HEK293T (cell line): ENCODE measurements at regions not wholly inside any gene's neighbourhood (a gene's known extent, or its start where the extent isn't known, plus 50 kb on each side); places are given as distances from the start of the nearest gene placed in this dataset.

ENCODE experiments used
- ARNT ChIP-seq: fragments of 450-650 bp; IDR thresholded peaks from 2 replicates; pipeline ENCODE4 v1.6.1; 2017; ENCODE audit warnings: mild to moderate bottlenecking
- ZNF384 ChIP-seq: fragments of 450-650 bp; IDR thresholded peaks from 2 replicates; pipeline ENCODE4 v1.6.1; 2016

DNA sequence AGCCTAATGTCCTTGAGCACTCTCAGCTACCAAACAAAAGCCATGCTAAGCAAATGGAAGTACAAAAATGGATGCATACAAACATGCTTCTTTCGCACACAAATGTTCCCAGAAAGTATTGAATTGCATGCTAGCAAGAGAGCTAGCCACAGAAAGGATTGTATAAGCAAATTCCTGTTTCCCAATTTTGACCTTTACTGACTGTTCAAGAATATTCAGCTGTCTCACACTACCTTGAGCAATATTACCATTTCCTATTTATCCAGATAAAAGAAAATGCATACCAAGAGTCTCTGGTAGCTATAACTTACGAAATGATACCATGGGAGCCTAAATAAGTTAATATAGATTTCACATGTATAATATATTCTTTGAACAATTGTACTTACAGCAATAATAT lies 264.6 kb downstream of the TMEM167A start:
- no peak for TF ChIP-seq ZNF384
- TF ChIP-seq ARNT, result no peak
